ENCODE measurements at regions not wholly inside any gene's neighbourhood (a gene's known extent, or its start where the extent isn't known, plus 50 kb on each side); places are given as distances from the start of the nearest gene placed in this dataset.
A peak's percentile ranks its signal among the peaks of the same experiment; 100 is the strongest.

GRCh38 chr5:93313672-93314071, 267.3 kb downstream of the NR2F1-AS1 start:
- DNase-seq: no peak

- DNase-seq: no peak
These were observed 269.1 kb downstream of the NR2F1-AS1 start for GRCh38 chr5:93311881-93312280.

- DNase-seq: no peak
These were observed 273.5 kb downstream of the NR2F1-AS1 start for GRCh38 chr5:93307557-93307956.

- no peak for DNase-seq
These were observed 275.0 kb downstream of the NR2F1-AS1 start for GRCh38 chr5:93305984-93306383.

GRCh38 chr5:93304456-93305250, 276.4 kb downstream of the NR2F1-AS1 start:
- DNase-seq: no peak

DNA sequence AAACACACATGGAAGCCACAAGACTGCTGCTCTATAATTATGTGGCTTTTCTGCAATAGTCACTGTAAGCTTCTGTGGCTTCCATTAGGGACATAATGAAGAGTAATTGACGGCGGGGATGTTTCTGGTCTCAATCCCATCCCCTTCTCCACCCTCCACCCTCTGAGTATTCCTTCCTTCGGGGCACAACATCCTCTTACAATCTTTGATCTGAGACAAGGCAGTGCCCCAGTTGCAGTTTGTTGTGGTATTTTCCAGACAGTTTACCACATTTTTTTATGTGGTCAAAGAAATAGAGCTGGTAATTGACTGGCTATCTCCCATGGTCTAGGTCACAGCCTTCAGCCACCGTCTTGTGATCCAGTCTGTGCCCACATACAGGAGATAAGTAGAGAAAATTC, 277.7 kb downstream of the NR2F1-AS1 start:
- no peak for DNase-seq

- no peak for DNase-seq
These were observed 278.3 kb downstream of the NR2F1-AS1 start for GRCh38 chr5:93302711-93303110.

GRCh38 chr5:93300945-93301344, 280.1 kb downstream of the NR2F1-AS1 start:
- DNase-seq: no peak

GRCh38 chr5:93300309-93300923, 280.6 kb downstream of the NR2F1-AS1 start:
- no peak for DNase-seq

DNA sequence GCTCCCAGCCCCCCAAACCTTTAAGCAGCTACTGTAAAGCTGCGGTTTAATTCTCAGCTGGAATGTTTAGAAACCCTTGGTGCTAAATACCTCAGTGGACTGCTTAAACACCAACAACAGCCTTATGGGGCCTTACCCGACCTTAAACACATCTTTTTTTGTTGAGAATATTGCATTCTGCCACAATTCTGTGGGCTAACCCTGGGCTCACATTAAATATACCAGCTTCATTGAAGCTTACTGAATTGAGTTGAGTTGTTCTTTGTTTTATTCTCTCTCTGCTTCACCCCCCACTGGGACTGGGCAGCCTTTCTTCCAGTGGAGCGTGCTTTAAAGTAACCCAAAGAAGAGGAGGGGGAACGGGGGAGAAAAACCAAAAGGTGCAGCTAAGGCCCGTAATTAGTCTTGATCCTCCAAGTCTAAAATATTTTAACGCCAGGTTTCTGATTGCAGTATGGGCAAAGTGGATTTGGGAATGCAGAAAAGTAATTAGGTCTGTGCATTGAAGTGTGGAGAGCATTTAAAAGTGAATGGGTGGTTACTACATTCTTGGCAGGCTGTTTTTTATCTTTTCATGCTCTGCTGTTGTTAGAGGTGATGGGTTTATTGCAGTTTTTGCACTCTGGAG, 281.2 kb downstream of the NR2F1-AS1 start:
- peak in 1 of 2 experiments; percentile 27 for DNase-seq

GRCh38 chr5:93297116-93297515, 283.9 kb downstream of the NR2F1-AS1 start:
- DNase-seq: no peak

DNA sequence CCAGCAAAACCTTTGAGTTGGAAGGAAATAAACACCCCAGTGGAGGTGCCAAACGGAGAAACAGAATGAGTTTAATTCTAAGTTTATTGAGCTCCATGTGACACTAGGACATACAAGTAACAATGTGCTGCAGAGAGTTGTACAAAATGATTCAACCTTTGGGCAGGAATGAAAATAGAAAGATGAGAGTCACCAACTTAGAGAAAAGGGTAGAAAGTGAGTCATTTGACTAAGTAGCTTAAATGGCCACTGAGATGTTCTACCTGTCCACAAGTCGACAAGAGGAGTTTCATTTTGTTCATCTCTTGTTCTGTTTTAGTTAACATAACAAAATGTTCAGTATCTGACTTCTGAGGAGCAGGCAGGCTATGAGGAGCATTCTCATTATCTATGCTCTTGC, 284.7 kb downstream of the NR2F1-AS1 start:
- DNase-seq: no peak

- no peak for DNase-seq
These were observed 286.0 kb downstream of the NR2F1-AS1 start for GRCh38 chr5:93294996-93295395.

DNA sequence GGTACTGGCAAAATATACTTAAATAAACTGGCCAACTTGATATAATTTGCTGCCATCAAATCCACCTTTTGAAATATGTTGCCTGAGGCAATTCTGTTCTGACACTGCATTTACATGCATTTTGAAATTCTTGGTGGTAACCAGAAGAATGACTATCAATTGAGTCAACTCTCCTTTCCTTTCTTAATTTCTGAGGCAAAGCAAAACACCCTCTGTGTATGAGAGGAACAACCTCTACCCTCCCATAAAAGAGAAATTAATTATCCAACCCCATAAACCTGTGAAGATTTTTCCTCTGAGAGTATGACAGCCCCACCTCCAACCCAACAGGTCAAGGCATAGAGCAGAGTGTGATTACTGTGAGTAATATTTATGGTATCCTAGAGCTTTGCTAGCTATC, 286.8 kb downstream of the NR2F1-AS1 start:
- no peak for DNase-seq

GRCh38 chr5:93289942-93290341, 291.1 kb downstream of the NR2F1-AS1 start:
- DNase-seq: no peak

GRCh38 chr5:93285461-93285860, 295.6 kb downstream of the NR2F1-AS1 start:
- no peak for DNase-seq

GRCh38 chr5:93281980-93282772, 298.8 kb downstream of the NR2F1-AS1 start:
- no peak for DNase-seq

DNA sequence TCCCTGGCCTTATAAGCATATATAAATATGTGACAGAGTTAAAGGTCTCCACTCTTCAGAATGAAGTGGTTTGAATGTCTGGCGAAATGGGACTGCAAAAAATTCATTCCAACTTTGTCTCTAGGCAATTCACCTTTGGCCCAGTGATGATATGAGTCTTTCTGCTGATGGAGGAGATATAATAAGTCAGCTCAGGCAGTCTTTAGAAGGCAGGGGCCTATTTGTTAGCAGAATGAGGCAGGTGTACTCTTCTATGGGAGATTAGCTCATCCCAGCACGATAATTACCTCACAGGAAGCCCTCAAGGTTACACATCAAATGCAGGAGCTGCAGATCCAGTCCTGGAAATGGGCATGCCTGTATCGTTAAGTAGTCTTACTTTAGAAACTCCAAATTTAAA, 300.5 kb downstream of the NR2F1-AS1 start:
- DNase-seq: peak; percentile 11 to 47

GRCh38 chr5:93279296-93279963, 301.6 kb downstream of the NR2F1-AS1 start:
- DNase-seq: peak in 1 of 2 experiments; percentile 5

DNA sequence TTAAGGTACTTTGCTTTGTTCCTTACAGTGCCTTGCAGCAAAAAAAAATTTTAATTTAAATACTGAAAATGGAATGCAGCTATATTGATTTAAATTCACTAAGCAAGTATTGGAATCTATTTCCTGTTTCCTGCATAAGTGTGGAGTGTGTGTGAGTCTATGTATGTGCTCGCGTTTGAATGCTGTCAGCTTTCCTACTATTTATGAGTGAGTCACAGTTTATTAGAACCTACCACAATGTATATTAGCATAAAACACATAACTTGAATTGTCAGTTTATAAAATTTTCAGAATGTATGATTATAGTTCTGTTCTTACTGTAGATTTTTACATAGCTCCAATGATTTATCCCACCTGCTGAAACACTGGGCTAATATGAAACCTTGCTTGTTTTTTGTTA, 302.1 kb downstream of the NR2F1-AS1 start:
- no peak for DNase-seq

GRCh38 chr5:93277051-93277450, 304.0 kb downstream of the NR2F1-AS1 start:
- no peak for DNase-seq

GRCh38 chr5:93275376-93275775, 305.6 kb downstream of the NR2F1-AS1 start:
- no peak for DNase-seq

GRCh38 chr5:93274291-93274690, 306.7 kb downstream of the NR2F1-AS1 start:
- DNase-seq: no peak
